C4-2B (cell line): ENCODE measurements at regions not wholly inside any gene's neighbourhood (a gene's known extent, or its start where the extent isn't known, plus 50 kb on each side); places are given as distances from the start of the nearest gene placed in this dataset.
"Not testable (repeated sequence)": the region's sequence is repeated elsewhere in the genome, so short reads cannot be mapped to it uniquely, and the experiment has no call there.

Experiments used
- ZFX ChIP-seq: fragments of 450-650 bp; IDR thresholded peaks from 2 replicates; pipeline ENCODE4 v1.6.1; 2017
- TF ChIP-seq, protein P1 (sequence below): fragments of 450-650 bp; conservative IDR thresholded peaks from 2 replicates; pipeline ENCODE4 v1.5.1; 2017; ENCODE audit warnings: mild to moderate bottlenecking

DNA sequence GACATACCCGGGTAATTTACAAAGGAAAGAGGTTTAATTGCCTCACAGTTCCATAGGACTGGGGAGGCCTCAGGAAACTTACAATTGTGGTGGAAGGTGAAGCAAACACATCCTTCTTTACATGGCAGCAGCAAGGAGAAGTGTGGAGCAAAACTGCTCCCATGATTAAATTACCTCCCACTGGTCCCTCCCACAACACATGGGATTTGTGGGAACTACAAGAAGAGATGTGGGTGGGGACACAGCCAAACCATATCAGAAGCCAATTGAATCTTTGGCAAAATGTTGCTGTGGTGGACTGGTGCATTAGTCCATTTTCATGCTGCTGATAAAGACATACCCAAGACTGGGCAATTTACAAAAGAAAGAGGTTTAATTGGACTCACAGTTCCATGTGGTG lies 65.0 kb downstream of the KCTD12 start:
- TF ChIP-seq, protein P1, sequence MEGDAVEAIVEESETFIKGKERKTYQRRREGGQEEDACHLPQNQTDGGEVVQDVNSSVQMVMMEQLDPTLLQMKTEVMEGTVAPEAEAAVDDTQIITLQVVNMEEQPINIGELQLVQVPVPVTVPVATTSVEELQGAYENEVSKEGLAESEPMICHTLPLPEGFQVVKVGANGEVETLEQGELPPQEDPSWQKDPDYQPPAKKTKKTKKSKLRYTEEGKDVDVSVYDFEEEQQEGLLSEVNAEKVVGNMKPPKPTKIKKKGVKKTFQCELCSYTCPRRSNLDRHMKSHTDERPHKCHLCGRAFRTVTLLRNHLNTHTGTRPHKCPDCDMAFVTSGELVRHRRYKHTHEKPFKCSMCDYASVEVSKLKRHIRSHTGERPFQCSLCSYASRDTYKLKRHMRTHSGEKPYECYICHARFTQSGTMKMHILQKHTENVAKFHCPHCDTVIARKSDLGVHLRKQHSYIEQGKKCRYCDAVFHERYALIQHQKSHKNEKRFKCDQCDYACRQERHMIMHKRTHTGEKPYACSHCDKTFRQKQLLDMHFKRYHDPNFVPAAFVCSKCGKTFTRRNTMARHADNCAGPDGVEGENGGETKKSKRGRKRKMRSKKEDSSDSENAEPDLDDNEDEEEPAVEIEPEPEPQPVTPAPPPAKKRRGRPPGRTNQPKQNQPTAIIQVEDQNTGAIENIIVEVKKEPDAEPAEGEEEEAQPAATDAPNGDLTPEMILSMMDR, result not testable (repeated sequence)
- TF ChIP-seq ZFX, result not testable (repeated sequence)
